ENCODE measurements at regions not wholly inside any gene's neighbourhood (a gene's known extent, or its start where the extent isn't known, plus 50 kb on each side); places are given as distances from the start of the nearest gene placed in this dataset.

DNA sequence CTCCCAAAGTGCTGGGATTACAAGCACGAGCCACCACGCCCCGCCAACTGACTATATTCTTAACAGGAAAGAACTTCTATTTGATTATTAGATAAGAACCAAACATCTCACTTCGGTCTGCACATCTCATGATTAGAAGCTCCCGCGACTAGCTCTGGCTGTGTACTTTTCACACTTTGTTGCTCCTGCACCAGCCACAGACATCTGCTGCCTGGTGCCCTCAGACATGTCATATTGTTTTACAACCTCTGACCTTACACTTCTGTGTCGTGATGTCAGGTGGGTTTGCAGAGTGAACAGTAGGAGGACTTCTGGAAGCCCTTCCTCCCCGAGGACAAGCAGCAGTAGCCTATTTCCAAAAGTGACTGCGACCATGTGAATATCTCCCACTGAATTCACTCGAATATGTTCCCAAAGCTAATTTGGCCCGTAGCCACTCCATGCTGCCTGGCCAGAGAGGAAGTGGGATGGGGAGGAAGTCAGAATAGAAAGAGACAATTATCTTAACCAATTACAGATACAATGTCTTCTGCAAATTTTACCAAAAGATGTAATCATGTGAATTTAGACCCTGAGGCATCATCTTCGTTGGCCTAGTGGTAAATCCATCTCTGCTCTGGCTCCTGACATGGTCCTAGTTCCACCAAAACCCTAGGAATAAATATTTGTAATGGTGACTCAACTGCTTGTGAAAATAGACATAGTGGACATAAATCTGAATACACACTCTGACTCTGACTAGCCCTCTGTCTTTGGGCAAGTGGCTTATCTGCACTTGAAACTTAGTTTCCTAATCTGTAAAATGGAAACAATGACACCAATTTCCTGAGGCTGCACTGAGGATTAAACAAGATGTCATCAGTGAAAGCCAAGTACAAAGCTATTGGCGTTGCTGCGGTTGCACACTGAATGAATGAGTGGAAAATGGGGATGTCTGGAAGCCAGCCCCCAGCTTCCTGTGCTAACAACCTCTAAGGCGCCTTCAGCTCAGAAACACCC, 406.1 kb downstream of the LRATD1 start:
- Histone ChIP-seq H4K20me1 (ENCODE audit: insufficient read depth, low read length) (no peaks in the 10 kb centered on the region), H3K27ac (ENCODE audit: low read length) (no peak overlapping the region), H3K9me3 (ENCODE audit: insufficient read depth, low read length) (no peaks in the 10 kb centered on the region), H3K4me3 (ENCODE audit: low read length) (no peak overlapping the region), H3K4me2 (ENCODE audit: low read length) (no peak overlapping the region), H2AFZ (ENCODE audit: low read depth, low read length) (no peak overlapping the region), H3K36me3 (replicated peaks; ENCODE audit: low read depth, low read length) (no peaks in the 10 kb centered on the region), H3K9ac (ENCODE audit: low read length) (no peak overlapping the region), H3K27me3 (ENCODE audit: low read depth, low read length) (no peaks in the 10 kb centered on the region; the same call in 1 of the 2 replicates), H3K4me1 (ENCODE audit: low read length) (no peaks in the 10 kb centered on the region), H3K79me2 (ENCODE audit: low read length) (no peaks in the 10 kb centered on the region)
- TF ChIP-seq, protein P1, sequence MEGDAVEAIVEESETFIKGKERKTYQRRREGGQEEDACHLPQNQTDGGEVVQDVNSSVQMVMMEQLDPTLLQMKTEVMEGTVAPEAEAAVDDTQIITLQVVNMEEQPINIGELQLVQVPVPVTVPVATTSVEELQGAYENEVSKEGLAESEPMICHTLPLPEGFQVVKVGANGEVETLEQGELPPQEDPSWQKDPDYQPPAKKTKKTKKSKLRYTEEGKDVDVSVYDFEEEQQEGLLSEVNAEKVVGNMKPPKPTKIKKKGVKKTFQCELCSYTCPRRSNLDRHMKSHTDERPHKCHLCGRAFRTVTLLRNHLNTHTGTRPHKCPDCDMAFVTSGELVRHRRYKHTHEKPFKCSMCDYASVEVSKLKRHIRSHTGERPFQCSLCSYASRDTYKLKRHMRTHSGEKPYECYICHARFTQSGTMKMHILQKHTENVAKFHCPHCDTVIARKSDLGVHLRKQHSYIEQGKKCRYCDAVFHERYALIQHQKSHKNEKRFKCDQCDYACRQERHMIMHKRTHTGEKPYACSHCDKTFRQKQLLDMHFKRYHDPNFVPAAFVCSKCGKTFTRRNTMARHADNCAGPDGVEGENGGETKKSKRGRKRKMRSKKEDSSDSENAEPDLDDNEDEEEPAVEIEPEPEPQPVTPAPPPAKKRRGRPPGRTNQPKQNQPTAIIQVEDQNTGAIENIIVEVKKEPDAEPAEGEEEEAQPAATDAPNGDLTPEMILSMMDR (IDR thresholded peaks at IDR 0.05; ENCODE audit: low read depth, low read length): no peak
- no peak for TF ChIP-seq EZH2phosphoT487 (IDR thresholded peaks at IDR 0.05; ENCODE audit: low read depth)

DNA sequence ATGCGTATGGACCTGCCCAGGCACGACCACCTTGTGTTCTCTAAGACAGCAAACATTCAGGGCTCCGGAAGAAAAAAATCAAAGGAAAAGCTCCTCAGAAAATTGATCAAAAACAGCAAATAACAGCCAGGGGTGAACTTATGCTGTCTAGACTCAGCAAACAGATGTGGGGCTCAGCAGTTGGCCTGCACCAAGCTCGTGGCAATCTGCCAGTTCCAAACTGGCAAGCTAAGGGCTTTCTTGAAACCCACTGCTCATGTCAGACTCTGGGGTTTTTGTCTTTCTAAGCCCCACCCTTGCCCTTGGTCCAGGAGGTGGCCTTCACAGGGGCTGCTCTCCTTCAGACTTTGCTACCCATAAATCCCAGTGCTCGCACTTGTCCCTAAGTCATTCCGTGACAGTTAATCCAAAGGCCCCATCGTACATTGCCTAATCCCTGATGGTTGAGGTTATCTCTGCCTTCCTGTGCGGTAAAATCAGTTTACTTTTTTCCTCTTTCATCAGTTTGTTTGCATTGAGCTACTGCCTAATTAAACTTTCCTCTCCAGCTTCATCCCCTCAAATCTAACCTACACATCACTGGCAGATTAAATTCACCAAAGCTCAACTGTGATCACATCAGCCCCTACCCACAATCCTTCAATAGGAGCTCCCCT, 408.0 kb downstream of the LRATD1 start:
- no peak overlapping the region for H3K9ac ChIP-seq (ENCODE audit: low read length)
- H3K36me3 ChIP-seq (replicated peaks; ENCODE audit: low read depth, low read length): no peaks in the 10 kb centered on the region
- no peaks in the 10 kb centered on the region for H4K20me1 ChIP-seq (ENCODE audit: insufficient read depth, low read length)
- TF ChIP-seq EZH2phosphoT487 (IDR thresholded peaks at IDR 0.05; ENCODE audit: low read depth): no peak
- TF ChIP-seq, protein P1 (IDR thresholded peaks at IDR 0.05; ENCODE audit: low read depth, low read length): no peak
- H3K4me1 ChIP-seq (ENCODE audit: low read length): no peaks in the 10 kb centered on the region
- H3K27me3 ChIP-seq (ENCODE audit: low read depth, low read length): peaks cover 3% of the 10 kb centered on the region; the same call in 1 of the 2 replicates
- no peaks in the 10 kb centered on the region for H3K79me2 ChIP-seq (ENCODE audit: low read length)
- no peak overlapping the region for H3K27ac ChIP-seq (ENCODE audit: low read length)
- no peak overlapping the region for H3K4me3 ChIP-seq (ENCODE audit: low read length)
- no peak overlapping the region for H2AFZ ChIP-seq (ENCODE audit: low read depth, low read length)
- H3K4me2 ChIP-seq (ENCODE audit: low read length): no peak overlapping the region
- no peaks in the 10 kb centered on the region for H3K9me3 ChIP-seq (ENCODE audit: insufficient read depth, low read length)

DNA sequence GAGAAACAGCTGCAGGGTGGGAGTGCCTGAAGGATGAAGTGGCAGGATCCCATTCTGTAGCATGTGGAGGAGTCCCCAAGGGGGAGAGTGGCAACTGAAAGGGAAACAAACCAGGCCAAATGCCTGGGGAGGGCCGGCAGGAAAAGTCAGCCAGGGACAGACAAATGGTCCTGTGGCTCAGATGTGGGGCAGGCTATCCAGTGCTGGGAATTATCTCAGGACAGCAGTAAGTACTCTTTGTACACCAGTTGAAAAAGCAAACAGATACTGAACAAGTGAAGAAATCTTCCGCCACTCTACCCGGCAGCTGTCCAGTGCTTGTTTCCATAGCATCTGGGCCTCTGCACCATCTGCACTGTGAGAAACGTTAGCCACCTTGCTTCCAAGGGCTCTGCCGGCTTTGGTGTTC, 408.9 kb downstream of the LRATD1 start:
- H2AFZ ChIP-seq (ENCODE audit: low read depth, low read length): no peak overlapping the region
- H4K20me1 ChIP-seq (ENCODE audit: insufficient read depth, low read length): no peaks in the 10 kb centered on the region
- H3K4me2 ChIP-seq (ENCODE audit: low read length): no peak overlapping the region
- no peaks in the 10 kb centered on the region for H3K4me1 ChIP-seq (ENCODE audit: low read length)
- peaks cover 3% of the 10 kb centered on the region; the same call in 1 of the 2 replicates for H3K27me3 ChIP-seq (ENCODE audit: low read depth, low read length)
- H3K27ac ChIP-seq (ENCODE audit: low read length): no peak overlapping the region
- H3K4me3 ChIP-seq (ENCODE audit: low read length): no peak overlapping the region
- H3K79me2 ChIP-seq (ENCODE audit: low read length): no peaks in the 10 kb centered on the region
- H3K9ac ChIP-seq (ENCODE audit: low read length): no peak overlapping the region
- no peak for TF ChIP-seq EZH2phosphoT487 (IDR thresholded peaks at IDR 0.05; ENCODE audit: low read depth)
- TF ChIP-seq, protein P1 (IDR thresholded peaks at IDR 0.05; ENCODE audit: low read depth, low read length): no peak
- H3K9me3 ChIP-seq (ENCODE audit: insufficient read depth, low read length): no peaks in the 10 kb centered on the region
- no peaks in the 10 kb centered on the region for H3K36me3 ChIP-seq (replicated peaks; ENCODE audit: low read depth, low read length)

DNA sequence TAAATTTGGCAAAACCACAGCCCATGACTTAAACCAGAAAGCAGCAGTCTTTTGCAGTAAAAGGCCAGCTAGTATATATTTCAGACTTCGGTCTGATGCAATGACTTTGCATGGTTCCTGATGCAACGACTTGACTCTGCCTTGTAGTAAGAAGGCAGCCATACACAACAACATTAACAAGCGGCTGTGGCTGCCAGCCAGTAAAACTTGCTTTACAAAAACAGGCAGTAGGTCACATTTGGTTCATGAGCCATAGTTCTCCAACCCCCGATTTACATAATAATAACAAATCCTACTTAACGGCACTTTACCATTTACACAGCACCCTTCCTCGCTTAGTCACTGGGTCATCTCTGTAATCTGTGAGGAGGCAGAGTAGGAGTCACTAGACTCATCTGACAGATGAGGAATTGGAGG, 410.3 kb downstream of the LRATD1 start:
- no peaks in the 10 kb centered on the region for H3K9me3 ChIP-seq (ENCODE audit: insufficient read depth, low read length)
- no peaks in the 10 kb centered on the region for H3K36me3 ChIP-seq (replicated peaks; ENCODE audit: low read depth, low read length)
- no peak overlapping the region for H2AFZ ChIP-seq (ENCODE audit: low read depth, low read length)
- H3K27me3 ChIP-seq (ENCODE audit: low read depth, low read length): peaks cover 3% of the 10 kb centered on the region; the same call in 1 of the 2 replicates
- H3K79me2 ChIP-seq (ENCODE audit: low read length): no peaks in the 10 kb centered on the region
- TF ChIP-seq EZH2phosphoT487 (IDR thresholded peaks at IDR 0.05; ENCODE audit: low read depth): no peak
- TF ChIP-seq, protein P1 (IDR thresholded peaks at IDR 0.05; ENCODE audit: low read depth, low read length): no peak
- no peak overlapping the region for H3K4me2 ChIP-seq (ENCODE audit: low read length)
- H4K20me1 ChIP-seq (ENCODE audit: insufficient read depth, low read length): no peaks in the 10 kb centered on the region
- H3K4me3 ChIP-seq (ENCODE audit: low read length): no peak overlapping the region
- no peaks in the 10 kb centered on the region for H3K4me1 ChIP-seq (ENCODE audit: low read length)
- H3K9ac ChIP-seq (ENCODE audit: low read length): no peak overlapping the region
- H3K27ac ChIP-seq (ENCODE audit: low read length): no peak overlapping the region
